K562 (cell line): ENCODE measurements at regions not wholly inside any gene's neighbourhood (a gene's known extent, or its start where the extent isn't known, plus 50 kb on each side); places are given as distances from the start of the nearest gene placed in this dataset.

Experiments
- CTCF ChIP-seq, 3 experiments: IDR thresholded peaks in 2 of 3; conservative IDR thresholded peaks in 1 of 3; 2 replicates each; pipeline ENCODE4 v1.5.1; 2011 to 2012; ENCODE audit warnings: low read length in 3 of 3, mild to moderate bottlenecking in 3 of 3, control low read depth in 2 of 3, improper control_type of control experiment in 1 of 3, inconsistent platforms in 1 of 3, low read depth in 1 of 3, mixed read lengths in 1 of 3, moderate library complexity in 1 of 3; ENCODE audit not compliant: insufficient read depth in 2 of 3
- ESRRA ChIP-seq: fragments of 450-650 bp; IDR thresholded peaks from 2 replicates; pipeline ENCODE4 v1.6.1; 2014; ENCODE audit warnings: low read depth, mild to moderate bottlenecking, moderate library complexity, borderline replicate concordance
- EZH2 ChIP-seq: IDR thresholded peaks from 2 replicates; pipeline ENCODE4 v1.6.1; 2012; ENCODE audit warnings: low read depth, mild to moderate bottlenecking, inconsistent platforms, low read length, borderline replicate concordance
- NFYB ChIP-seq: IDR thresholded peaks from 2 replicates; pipeline ENCODE4 v1.6.1; 2011; ENCODE audit warnings: mild to moderate bottlenecking, moderate library complexity; ENCODE audit not compliant: insufficient read length; ENCODE audit errors: extremely low read depth
- RFX7 ChIP-seq: fragments of 250-450 bp; sonication (Bioruptor Pico); IDR thresholded peaks from 2 replicates; pipeline ENCODE4 v1.5.1; 2021; ENCODE audit warnings: mild to moderate bottlenecking
- ZNF23 ChIP-seq: fragments of 250-450 bp; sonication (Bioruptor Pico); IDR thresholded peaks from 2 replicates; pipeline ENCODE4 v1.4.0; 2020; ENCODE audit warnings: mild to moderate bottlenecking
- TF ChIP-seq, protein P1 (sequence below), 2 experiments: fragments of 450-650 bp in 1 of 2; IDR thresholded peaks; 2 replicates each; pipeline ENCODE4 v1.6.1; 2011 to 2017; ENCODE audit warnings: low read depth in 2 of 2, antibody characterized with exemption in 1 of 2, borderline replicate concordance in 1 of 2, low read length in 1 of 2, mild to moderate bottlenecking in 1 of 2, mixed read lengths in 1 of 2; ENCODE audit not compliant: control insufficient read depth in 1 of 2
- TF ChIP-seq, protein P2 (sequence below): fragments of 450-650 bp; formaldehyde crosslinking; IDR thresholded peaks from 2 replicates; pipeline ENCODE4 v1.4.0; 2020; ENCODE audit warnings: mild to moderate bottlenecking, mixed read lengths

- TF ChIP-seq CTCF (IDR thresholded peaks at IDR 0.05 in 2 of 3, conservative IDR thresholded peaks at IDR 0.05 in 1 of 3; ENCODE audit: insufficient read depth in 2 of 3, low read depth in 1 of 3, low read length in 3 of 3) (no peak), NFYB (no peak), ZNF23 (CRISPR knock-in tag) (no peak), RFX7 (no peak), ESRRA (no peak), EZH2 (no peak)
- TF ChIP-seq, protein P1, sequence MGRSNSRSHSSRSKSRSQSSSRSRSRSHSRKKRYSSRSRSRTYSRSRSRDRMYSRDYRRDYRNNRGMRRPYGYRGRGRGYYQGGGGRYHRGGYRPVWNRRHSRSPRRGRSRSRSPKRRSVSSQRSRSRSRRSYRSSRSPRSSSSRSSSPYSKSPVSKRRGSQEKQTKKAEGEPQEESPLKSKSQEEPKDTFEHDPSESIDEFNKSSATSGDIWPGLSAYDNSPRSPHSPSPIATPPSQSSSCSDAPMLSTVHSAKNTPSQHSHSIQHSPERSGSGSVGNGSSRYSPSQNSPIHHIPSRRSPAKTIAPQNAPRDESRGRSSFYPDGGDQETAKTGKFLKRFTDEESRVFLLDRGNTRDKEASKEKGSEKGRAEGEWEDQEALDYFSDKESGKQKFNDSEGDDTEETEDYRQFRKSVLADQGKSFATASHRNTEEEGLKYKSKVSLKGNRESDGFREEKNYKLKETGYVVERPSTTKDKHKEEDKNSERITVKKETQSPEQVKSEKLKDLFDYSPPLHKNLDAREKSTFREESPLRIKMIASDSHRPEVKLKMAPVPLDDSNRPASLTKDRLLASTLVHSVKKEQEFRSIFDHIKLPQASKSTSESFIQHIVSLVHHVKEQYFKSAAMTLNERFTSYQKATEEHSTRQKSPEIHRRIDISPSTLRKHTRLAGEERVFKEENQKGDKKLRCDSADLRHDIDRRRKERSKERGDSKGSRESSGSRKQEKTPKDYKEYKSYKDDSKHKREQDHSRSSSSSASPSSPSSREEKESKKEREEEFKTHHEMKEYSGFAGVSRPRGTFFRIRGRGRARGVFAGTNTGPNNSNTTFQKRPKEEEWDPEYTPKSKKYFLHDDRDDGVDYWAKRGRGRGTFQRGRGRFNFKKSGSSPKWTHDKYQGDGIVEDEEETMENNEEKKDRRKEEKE (IDR thresholded peaks at IDR 0.05; ENCODE audit: borderline replicate concordance in 1 of 2, control insufficient read depth in 1 of 2, low read depth in 2 of 2, low read length in 1 of 2): no peak
- TF ChIP-seq, protein P2, sequence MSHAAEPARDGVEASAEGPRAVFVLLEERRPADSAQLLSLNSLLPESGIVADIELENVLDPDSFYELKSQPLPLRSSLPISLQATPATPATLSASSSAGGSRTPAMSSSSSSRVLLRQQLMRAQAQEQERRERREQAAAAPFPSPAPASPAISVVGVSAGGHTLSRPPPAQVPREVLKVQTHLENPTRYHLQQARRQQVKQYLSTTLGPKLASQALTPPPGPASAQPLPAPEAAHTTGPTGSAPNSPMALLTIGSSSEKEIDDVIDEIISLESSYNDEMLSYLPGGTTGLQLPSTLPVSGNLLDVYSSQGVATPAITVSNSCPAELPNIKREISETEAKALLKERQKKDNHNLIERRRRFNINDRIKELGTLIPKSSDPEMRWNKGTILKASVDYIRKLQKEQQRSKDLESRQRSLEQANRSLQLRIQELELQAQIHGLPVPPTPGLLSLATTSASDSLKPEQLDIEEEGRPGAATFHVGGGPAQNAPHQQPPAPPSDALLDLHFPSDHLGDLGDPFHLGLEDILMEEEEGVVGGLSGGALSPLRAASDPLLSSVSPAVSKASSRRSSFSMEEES (CRISPR knock-in tag): no peak
Observed at GRCh38 chr5:66378407-66378806, 217.8 kb upstream of the MAST4 start.
